NCI-H526 (cell line): ENCODE measurements at regions not wholly inside any gene's neighbourhood (a gene's known extent, or its start where the extent isn't known, plus 50 kb on each side); places are given as distances from the start of the nearest gene placed in this dataset.
A peak's percentile ranks its signal among the peaks of the same experiment; 100 is the strongest.

Source experiments
- DNase-seq, 2 experiments: peaks; one replicate each; lab custom pipeline; 2025; lab: John Stamatoyannopoulos, UW

- DNase-seq = no peak
Observed at GRCh38 chr2:65842104-65842503, 409.7 kb upstream of the SPRED2 start.

GRCh38 chr2:65835975-65836549 is 403.7 kb upstream of the SPRED2 start:
- no peak for DNase-seq

GRCh38 chr2:65834771-65835475 is 402.5 kb upstream of the SPRED2 start:
- no peak for DNase-seq

GRCh38 chr2:65834062-65834461 is 401.7 kb upstream of the SPRED2 start:
- no peak for DNase-seq

- DNase-seq = no peak
Observed at GRCh38 chr2:65831509-65831908, 399.1 kb upstream of the SPRED2 start.

GRCh38 chr2:65826567-65826966 is 394.2 kb upstream of the SPRED2 start:
- DNase-seq = no peak

GRCh38 chr2:65823511-65823910 is 391.1 kb upstream of the SPRED2 start:
- DNase-seq = no peak

- no peak for DNase-seq
Observed at GRCh38 chr2:65820454-65820853, 388.1 kb upstream of the SPRED2 start.

- DNase-seq = no peak
Observed at GRCh38 chr2:65819963-65820362, 387.6 kb upstream of the SPRED2 start.

GRCh38 chr2:65818873-65819451 is 386.6 kb upstream of the SPRED2 start:
- peak in 1 of 2 experiments; percentile 14 for DNase-seq

GRCh38 chr2:65813631-65814173 is 381.3 kb upstream of the SPRED2 start:
- no peak for DNase-seq

GRCh38 chr2:65812887-65813286 is 380.5 kb upstream of the SPRED2 start:
- DNase-seq = no peak

GRCh38 chr2:65807942-65808341 is 375.5 kb upstream of the SPRED2 start:
- no peak for DNase-seq

GRCh38 chr2:65804777-65805176 is 372.4 kb upstream of the SPRED2 start:
- no peak for DNase-seq

GRCh38 chr2:65802298-65802942 is 370.0 kb upstream of the SPRED2 start:
- no peak for DNase-seq

GRCh38 chr2:65800998-65801397 is 368.6 kb upstream of the SPRED2 start:
- DNase-seq = peak in 1 of 2 experiments; percentile 10

- DNase-seq = no peak
Observed at GRCh38 chr2:65799141-65799854, 366.9 kb upstream of the SPRED2 start.

GRCh38 chr2:65798641-65799040 is 366.2 kb upstream of the SPRED2 start:
- DNase-seq = no peak

- DNase-seq = no peak
Observed at GRCh38 chr2:65794994-65795393, 362.6 kb upstream of the SPRED2 start.

- DNase-seq = no peak
Observed at GRCh38 chr2:65791404-65791975, 359.1 kb upstream of the SPRED2 start.

GRCh38 chr2:65790676-65790935 is 358.2 kb upstream of the SPRED2 start:
- DNase-seq = no peak
